ENCODE measurements at regions not wholly inside any gene's neighbourhood (a gene's known extent, or its start where the extent isn't known, plus 50 kb on each side); places are given as distances from the start of the nearest gene placed in this dataset.

- no peak for TF ChIP-seq TAF1 (IDR thresholded peaks at IDR 0.05; ENCODE audit: borderline replicate concordance, low read depth, low read length)
- TF ChIP-seq POLR2AphosphoS5 (IDR thresholded peaks at IDR 0.05; ENCODE audit: low read depth, low read length) = no peak
These were observed 288.2 kb upstream of the CTSO start for GRCh38 chr4:156241896-156242295.
